GM18909 (cell line): ENCODE measurements at regions not wholly inside any gene's neighbourhood (a gene's known extent, or its start where the extent isn't known, plus 50 kb on each side); places are given as distances from the start of the nearest gene placed in this dataset.
"Not testable (repeated sequence)": the region's sequence is repeated elsewhere in the genome, so short reads cannot be mapped to it uniquely, and the experiment has no call there.

Source experiments
- ATAC-seq: cut with Tn5 transposase; IDR thresholded peaks from one replicate; pipeline ENCODE4 v1.9.1; 2021; ENCODE audit warnings: mild to moderate bottlenecking; ENCODE audit not compliant: unreplicated experiment, poor library complexity

DNA sequence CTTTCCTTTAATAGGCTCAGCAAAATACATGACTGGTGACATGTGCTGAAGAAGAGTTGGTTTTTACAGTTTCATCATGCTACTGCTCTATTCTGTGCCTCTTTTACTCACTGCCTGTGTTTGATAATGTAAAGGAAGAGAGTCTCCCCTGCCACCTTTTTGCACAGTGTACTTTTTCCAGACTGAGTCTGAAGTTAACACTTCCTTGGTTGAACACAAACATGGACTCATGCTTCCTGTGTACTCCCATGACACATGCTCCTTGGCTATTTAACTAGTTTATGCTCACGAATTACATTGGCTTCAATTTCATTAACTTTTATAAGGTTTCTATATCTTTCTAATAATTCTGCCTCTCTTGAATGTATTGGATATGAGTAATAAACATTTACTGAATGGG, 396.1 kb downstream of the VGLL3 start:
- no peak for ATAC-seq

DNA sequence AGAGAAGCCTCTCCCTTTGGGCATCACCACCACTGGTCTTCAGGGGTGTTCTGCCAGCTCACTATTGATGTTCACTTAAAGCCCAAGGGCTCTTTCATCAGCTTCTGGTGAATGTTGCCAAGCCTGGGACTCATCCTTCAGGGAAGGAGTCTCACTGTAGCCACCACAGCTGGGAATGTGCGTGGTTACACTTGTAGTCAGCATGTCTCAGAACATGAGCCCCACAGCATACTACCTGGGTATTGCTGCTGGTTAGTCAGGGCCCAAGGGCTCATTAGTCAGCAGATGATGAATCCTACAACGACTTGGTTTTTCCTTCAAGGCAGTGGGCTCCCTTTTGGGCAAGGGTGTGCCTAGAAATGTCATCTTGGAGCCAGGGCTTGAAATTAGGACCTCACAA, 412.9 kb downstream of the VGLL3 start:
- no peak for ATAC-seq

DNA sequence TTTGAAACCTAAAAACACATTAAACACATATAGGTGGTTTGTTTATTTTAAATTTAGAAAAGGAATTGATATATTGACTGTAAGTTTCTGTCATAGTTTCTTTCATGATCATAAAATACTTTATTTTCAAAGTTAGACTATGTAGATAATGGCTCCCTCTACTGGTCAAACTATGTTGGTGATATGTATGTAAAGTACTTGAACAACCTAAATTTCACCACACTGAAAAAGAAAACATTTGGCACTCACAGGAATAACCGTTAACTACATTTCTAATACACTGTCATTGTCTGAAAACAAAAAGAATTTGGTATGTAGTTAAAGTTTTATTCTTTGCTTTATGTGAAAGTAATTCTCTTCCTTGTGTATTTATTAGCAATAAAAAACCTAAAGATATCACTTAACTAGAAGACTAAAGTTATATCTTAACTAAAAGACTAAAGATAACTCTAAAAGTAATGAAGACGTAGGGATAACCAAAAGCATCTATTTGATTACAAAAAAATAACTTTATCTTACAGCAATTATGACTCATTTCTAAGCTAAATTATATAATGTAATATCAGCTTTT, 427.5 kb downstream of the VGLL3 start:
- peak; percentile 51 for ATAC-seq

DNA sequence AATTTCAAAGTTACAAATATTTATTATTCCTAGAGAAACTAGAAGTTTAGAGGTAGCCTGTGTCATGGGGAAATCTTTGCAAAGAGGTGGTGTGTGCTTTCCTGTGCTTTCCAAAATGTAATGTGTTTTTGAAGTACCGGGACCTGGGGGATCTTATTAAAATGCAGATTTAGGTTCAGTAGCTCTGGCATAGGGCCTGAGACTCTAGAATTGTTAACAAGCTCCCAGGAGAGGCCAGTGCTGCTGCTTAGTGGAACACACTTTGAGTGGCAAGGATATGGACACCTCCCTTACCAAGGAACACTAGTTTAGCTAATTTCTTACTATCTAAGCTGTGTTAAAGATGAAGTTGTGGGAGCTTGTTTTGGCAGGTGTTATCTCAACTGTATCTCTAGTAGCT, 428.9 kb downstream of the VGLL3 start:
- no peak for ATAC-seq

DNA sequence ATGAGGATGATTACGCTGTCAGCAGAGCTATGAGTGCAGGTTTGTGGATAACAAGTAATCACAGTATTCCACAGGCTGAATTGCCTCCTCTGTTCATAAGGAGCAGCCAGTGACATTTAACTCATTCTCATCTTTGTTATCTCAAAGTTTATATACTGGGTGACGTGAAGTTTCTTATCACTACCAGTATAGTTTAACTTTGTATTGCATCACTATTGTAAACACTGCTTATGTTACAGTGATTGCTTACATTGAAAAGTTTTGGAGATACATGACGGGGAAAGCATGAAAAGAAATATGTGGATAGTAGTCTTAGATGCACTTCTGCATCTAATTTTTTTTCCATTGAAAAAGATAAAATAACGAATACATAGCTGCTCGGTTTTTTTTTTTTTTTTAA, 429.7 kb downstream of the VGLL3 start:
- ATAC-seq, result no peak

DNA sequence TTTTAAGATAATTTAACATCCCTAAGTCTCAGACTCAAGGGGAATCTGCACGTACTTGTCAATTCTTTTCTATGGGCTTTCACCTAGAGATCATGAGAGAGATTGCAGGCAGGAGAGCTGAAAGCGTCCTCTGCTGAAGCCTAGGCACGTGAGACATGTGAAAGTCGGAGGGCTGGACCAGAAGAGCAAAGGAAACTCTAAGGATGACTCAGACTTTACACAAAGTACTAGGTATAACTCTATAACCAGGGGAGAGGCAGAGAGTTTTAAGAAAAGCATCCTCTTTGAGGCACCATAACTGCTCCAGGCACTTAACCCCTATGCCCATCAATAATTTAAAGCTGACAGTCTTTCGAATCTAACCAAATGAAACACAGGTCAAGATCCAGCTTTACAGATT, 436.6 kb downstream of the VGLL3 start:
- no peak for ATAC-seq

DNA sequence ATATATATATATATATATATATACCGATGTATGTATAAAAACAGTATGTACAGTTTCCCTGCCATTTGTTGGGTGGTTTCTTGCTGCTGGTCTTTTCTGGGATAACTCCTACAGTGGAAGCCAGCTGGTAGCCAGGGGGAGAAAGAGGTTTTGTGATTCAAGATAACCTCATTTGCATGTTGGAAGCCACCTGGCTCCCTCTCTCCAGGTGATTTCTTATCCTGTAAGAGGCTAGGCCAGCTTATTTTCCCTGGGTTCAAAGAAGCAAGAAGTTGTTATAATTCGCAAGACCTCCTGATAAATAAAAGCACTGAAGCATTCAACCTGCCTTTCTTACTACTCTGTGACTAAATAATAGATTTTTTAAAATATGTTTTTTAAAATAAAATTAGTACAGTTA, 443.3 kb downstream of the VGLL3 start:
- ATAC-seq, result no peak

DNA sequence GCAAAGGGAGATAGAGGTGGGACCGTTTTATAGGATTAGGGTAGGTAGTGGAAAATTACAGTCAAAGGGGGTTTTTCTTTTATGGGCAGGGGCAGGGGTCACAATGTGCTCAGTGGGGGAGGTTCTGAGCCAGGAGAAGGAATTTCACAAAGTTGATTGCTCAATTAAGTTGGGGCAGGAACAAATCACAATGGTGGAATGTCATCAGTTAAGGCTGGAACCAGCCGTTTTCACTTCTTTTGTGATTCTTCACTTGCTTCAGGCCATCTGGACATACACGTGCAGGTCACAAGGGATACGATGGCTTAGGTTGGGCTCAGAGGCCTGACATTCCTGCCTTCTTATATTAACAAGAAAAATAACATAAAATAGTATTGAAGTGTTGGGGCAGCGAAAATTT, 453.8 kb downstream of the VGLL3 start:
- ATAC-seq, result no peak

DNA sequence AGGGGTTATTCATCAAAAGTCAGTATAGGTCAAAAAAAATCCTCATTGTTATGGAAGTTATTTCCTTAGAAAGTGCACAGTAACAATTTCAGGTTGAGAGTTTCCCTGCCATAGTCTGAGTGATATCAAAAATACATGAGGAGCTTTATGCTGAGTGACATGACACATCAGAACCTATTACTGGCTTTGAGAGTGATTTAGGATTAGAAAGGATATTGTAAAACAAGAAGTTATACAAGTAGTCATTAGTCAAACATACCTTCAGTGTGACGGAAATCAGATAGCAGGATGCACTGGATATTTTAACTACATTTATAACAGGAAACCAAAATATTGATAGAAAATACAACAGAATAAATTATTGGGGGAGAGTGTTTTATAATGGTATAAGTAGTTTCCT, 471.1 kb downstream of the VGLL3 start:
- ATAC-seq, result no peak

DNA sequence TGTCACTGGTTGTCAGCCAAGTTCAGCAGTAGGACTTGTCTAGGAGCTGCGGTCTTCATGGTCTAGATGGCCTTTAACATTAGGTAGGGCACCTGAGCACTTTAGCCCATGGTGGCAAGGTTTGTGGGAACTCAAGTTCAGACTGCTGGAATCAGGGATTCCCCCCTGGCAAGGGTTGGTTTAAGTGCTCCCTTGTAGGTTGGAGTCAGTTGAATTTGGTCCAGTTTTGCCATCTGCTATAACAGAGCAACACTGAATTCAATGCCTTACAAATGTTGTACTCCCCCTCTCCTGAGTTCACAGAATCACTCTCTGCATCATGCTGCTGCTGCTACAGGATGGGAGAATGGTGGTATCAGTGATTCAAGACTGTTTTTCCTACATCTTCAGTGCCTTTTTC, 509.3 kb downstream of the VGLL3 start:
- no peak for ATAC-seq

DNA sequence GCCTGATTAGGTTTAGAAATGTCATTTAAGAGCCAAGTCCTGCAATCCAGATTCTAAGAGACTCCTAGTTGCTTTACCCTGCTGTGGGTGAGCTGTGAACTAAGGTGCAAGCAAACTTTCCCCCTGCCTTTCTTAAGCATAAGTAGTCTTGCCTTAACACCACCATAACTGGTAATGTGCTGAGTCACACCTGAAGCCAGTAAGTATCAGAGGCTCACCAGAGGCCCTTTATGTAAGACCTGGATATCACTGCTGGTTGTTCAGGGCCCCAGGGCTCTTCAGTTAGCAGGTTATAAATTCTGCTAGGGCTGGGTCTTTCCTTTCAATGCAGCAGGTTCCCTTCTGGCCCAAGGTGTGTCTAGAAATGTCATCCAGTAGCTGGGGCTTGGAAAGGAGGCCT, 509.9 kb downstream of the VGLL3 start:
- ATAC-seq, result no peak

DNA sequence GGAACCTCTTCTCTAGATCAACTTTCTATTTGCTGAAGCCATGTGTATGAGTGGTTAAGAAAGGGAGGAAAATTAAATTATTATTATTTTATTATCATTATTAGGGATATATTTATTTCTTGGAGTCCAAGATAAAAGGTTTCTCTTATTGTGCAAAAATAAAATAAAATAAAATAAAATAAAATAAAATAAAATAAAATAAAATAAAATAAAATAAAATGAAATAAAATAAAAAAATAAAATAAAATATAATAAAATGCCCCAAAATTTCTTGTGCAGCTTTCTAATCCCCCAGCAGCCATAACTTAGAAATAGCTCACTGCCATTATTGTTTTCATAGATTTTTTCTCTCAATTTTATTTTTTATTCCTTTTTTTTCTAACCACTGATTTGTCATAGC, 526.8 kb downstream of the VGLL3 start:
- ATAC-seq, result no peak

DNA sequence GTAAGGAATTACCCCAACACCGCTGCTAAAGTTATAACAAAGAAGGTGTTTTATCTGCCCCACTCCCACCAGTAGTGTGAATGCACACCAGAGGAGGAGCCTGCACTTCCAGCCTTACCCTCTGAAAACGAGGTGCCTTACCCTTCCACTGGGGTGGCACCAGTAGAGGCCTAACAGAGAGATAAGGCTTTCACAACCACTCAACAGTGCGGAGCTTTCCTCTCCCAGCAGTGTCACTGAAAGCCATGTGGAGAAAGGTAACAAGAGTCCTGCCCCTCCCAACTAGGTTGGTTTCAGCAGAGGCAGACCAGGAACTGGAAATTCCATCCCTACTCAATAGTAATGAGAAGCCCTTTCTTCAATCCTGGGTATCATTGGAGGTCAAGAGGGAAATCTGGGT, 539.2 kb downstream of the VGLL3 start:
- no peak for ATAC-seq

DNA sequence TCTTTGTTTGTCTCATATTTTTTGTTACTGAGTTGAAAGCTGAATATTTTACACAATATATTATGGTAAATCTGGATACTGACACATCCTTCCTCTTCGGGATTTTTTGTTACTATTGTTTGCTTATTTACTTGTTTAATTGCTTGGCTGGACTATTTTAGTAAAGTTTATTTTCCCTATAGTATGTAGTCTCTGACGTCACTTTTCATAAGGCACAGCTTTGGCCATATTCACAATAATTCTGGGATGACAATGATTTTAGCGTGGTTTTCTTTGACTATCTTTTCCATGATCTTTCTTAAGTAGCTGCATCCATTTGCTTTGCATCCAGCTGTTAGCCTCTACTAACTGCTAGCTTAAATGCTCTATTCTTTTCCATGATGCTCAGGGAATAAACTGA, 552.4 kb downstream of the VGLL3 start:
- ATAC-seq, result no peak

DNA sequence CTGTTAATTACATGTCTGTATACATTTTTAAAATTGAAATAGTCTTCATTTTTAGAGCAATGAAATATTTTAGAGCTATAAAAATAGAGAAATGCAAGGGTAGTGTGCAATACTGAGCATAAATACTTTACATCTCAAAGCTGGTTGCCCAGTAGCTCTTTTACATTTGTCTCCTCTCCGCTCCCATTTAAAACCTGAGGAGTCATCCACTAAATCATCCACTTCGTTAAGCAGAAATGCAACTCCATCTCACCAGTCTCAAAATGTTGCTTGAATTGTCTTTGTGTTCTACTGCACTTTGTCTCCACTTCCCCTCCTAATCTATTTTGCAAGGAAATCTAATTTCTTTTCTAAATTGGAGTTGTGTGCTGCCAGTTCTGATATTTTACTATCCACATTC, 563.6 kb downstream of the VGLL3 start:
- no peak for ATAC-seq

DNA sequence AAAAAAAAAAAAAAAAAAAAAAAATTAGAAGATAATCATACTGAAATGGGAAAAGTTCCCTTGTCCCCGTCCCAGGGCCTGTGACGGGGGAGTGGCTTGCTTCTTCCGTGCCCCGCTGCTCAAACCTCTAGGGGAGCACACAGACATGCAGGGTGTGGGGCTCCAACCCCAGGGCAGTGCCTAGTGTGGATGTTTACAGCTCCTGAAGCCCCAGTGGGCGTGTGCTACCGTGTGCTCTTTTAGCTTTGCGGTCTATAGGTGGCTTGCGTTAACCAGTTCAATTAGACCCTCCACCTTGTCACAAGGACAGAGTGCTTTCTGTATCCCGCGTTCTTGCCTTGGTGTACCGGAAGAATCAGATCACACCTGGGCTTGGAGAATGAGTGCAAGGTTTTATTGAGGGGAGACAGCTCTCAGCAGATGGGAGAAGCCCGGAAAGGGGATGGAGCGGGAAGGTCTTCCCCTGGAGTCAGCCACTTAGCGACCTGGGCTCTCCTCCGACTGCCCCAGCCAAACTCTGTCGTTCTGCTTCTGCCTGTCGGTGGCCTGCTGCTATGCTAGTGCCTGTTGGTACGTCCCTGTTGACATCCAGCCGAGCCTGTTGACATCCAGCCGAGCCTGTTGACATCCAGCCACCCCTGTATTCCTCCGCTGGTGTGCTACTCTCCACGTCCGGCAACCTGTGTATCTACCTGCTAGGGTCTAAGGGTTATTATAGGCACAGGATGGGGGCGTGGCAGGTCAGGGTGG, 569.8 kb downstream of the VGLL3 start:
- ATAC-seq, result no peak

DNA sequence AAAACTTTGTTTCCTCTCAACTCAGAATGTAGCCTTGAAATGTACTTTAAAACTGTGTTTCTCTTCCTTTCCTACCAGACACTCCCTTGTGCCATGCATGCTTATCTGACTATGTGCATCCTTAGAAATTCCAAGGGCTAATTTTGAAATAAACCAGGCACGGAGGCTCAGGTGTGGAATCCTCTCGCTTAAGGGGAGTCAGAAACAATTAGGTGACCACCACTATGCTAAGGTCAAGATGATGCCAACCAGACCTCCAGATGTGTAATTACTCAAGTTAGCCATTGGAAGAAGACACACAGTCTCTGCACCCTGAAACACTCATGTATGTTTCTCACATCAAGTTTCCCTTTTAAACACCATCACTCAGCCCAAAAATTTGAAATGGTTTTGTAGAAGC, 572.1 kb downstream of the VGLL3 start:
- ATAC-seq, result no peak

DNA sequence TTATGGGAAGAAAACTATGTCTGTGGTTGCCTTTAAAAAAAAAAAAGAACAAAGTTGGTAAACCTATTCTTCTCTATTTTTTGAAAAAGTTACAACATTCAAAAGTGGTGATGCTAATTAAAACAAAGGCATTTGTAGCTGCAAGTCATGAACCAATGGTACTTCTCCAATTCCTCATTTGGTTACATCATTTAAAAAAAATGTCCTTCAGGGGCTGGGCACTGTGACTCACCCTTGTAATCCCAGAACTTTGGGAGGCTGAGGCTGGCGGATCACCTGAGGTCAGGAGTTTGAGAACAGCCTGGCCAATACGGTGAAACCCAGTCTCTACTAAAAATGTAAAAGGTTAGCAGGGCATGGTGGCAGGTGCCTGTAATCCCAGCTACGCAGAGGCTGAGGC, 574.6 kb downstream of the VGLL3 start:
- no peak for ATAC-seq

DNA sequence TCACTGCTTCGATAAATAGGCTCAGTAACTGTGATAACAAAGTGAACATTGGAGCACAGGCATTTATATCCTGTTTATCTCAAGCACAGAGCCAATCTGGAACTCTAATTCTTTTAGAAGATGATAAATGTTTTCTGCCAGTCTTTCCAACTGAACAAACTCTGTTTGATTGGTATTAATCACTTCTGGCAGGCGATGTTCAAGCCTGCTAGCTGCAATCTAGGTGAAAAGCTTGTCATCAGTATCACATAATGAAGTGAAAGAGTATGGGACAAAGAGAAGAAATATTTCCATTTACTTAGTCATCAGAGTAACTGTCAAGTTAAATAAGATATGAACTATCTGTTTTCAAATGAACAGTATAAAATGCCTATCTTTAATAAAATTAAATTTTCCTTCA, 577.3 kb downstream of the VGLL3 start:
- ATAC-seq, result no peak

DNA sequence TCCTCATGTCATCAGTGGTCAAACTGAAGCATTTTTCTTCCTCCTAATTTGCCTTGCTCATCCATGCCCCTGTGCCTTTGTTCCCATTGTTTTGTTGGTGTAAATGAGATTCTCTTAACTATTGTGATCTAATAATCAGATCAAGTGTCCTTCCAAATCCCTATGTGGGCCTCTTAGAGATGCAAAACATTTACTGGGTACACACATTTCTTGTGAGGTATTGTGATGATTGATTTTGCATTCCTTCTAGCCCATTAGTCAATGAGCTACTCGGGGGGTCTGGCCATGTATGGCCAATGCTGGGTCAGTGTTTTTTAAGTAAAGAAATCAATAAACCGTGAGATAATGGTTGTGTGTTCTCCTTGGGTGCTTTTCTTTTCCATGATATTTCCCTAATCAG, 580.4 kb downstream of the VGLL3 start:
- no peak for ATAC-seq

DNA sequence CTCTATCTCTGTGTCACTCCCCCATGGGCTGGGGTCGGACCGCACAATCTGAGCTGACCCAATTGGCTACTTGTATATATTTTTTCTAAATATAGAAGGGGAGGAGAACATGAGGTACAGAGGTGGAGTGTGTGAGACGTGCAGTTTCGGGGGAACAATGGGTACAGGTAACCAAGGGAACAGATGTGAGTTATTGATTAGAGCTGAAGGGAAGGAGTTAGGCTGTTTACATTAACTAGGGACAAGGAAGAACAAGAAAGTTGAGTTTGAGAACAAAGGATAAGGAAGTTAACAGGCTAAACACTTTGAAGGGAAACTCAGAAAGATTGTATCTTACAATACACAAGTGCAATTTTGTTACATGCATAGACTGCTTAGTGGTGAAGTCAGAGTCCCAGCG, 601.2 kb downstream of the VGLL3 start:
- not testable (repeated sequence) for ATAC-seq

DNA sequence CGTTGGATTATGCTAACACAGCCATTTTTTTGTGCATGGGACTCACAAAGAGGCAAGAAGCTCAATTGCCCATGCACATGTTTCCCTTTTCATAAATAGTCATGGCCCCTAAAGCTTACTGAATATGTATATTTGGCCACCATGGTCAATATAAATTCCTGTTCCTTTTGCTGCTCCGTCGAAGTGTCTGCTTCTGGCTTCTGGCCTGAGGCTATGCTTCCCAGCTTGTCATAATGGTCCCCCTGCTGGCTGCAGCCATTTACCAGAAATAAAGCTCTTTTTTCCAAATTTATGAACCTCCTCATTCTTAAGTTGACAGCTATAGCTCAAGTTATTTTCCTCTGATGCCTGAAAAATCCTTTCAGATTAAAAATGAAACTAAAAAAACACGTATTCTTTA, 602.1 kb downstream of the VGLL3 start:
- ATAC-seq, result no peak
